ENCODE measurements at regions not wholly inside any gene's neighbourhood (a gene's known extent, or its start where the extent isn't known, plus 50 kb on each side); places are given as distances from the start of the nearest gene placed in this dataset.

DNA sequence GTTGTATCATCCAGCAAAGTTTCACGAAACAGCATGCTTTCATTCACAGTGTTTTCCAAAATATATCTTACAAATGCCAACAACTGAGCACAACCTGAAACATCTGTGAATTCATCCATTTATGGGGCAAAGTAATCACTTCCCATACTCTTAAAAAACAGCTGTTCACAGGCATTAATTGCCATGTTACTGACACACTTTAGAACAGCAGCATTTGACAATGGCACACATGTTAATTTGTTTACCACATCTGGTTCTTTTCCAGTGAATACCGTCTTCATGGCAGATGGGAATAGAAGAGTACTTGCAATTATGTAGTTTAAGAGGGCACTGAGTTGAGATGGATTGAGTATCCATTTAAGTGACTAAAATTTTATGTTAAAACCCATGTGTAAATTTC is 347.4 kb upstream of the LRP1B start:
- Histone ChIP-seq H3K9me3 (ENCODE audit: insufficient read depth in 2 of 2, low read depth in 1 of 2, low read length in 1 of 2) (no peaks in the 10 kb centered on the region), H2BK20ac (ENCODE audit: low read length) (no peak overlapping the region), H4K8ac (ENCODE audit: extremely low read depth, insufficient read depth, low read length) (no peak overlapping the region), H2BK120ac (replicated peaks; ENCODE audit: low read depth, low read length) (no peak overlapping the region), H4K5ac (ENCODE audit: insufficient read length, low read depth, low read length) (no peak overlapping the region), H3K18ac (ENCODE audit: extremely low read depth, low read length) (no peak overlapping the region), H4K91ac (replicated peaks; ENCODE audit: insufficient read length, low read length) (no peak overlapping the region), H3K4ac (replicated peaks; ENCODE audit: insufficient read length, low read depth, low read length) (no peak overlapping the region), H2AFZ (ENCODE audit: low read length) (no peak overlapping the region), H3K36me3 (ENCODE audit: control insufficient read depth in 2 of 4, insufficient read depth in 4 of 4, low read length in 3 of 4) (no peaks in the 10 kb centered on the region), H3K14ac (ENCODE audit: insufficient read length) (no peak overlapping the region), H2AK5ac (ENCODE audit: low read depth, low read length) (no peak overlapping the region), H3K4me3 (ENCODE audit: extremely low read depth in 1 of 4, insufficient read depth in 2 of 4, low read depth in 3 of 4, low read length in 4 of 4) (no peak overlapping the region), H3K23me2 (ENCODE audit: low read depth, low read length) (no peaks in the 10 kb centered on the region), H2BK12ac (ENCODE audit: low read depth, low read length) (no peak overlapping the region), H3K23ac (ENCODE audit: insufficient read length) (no peak overlapping the region), H2BK15ac (ENCODE audit: low read length) (no peak overlapping the region), H3K9ac (replicated peaks in 1 of 4; ENCODE audit: extremely low read depth in 1 of 4, low read depth in 3 of 4, low read length in 3 of 4) (no peak overlapping the region), H3K79me1 (ENCODE audit: low read depth, low read length) (no peaks in the 10 kb centered on the region), H3K4me2 (ENCODE audit: insufficient read depth in 1 of 2, low read depth in 2 of 2, low read length in 2 of 2) (no peak overlapping the region), H3K56ac (replicated peaks; ENCODE audit: insufficient read length, low read depth, low read length) (no peak overlapping the region), H3K79me2 (ENCODE audit: control insufficient read depth in 1 of 2, insufficient read depth in 2 of 2, low read length in 2 of 2) (no peaks in the 10 kb centered on the region), H4K20me1 (replicated peaks in 1 of 2; ENCODE audit: control insufficient read depth in 1 of 2, insufficient read depth in 2 of 2, low read length in 2 of 2) (no peaks in the 10 kb centered on the region), H3K27me3 (replicated peaks in 1 of 4; ENCODE audit: control insufficient read depth in 3 of 4, extremely low read depth in 1 of 4, insufficient read depth in 3 of 4, low read length in 3 of 4) (no peaks in the 10 kb centered on the region), H3K4me1 (replicated peaks in 1 of 4; ENCODE audit: control insufficient read depth in 3 of 4, insufficient read depth in 4 of 4, low read length in 3 of 4) (no peaks in the 10 kb centered on the region), H2BK5ac (ENCODE audit: low read depth, low read length) (no peak overlapping the region), H3K27ac (ENCODE audit: low read depth, low read length) (no peak overlapping the region)
- no peak for FAIRE-seq
- POLR2A ChIA-PET (ENCODE audit: partially characterized antibody) = no interaction called here
- no peak for DNase-seq (ENCODE audit: low read depth in 1 of 2, low spot score in 2 of 2)
- CTCF ChIA-PET (ENCODE audit: partially characterized antibody) = interaction anchor here (1.2 kb wide), 1 partner anchor 12 kb away, joined by 3 read pairs; no protein-coding TSS in a partner anchor
- WGBS, 2 experiments (ENCODE audit: extremely low coverage in 1 of 2, insufficient coverage in 1 of 2, insufficient read length in 1 of 2, insufficient replicate concordance in 2 of 2, low coverage in 1 of 2, low lambda C conversion rate in 2 of 2, missing lambda C conversion rate in 1 of 2) = 92% methylated on average over 2 of the region's 2 CpGs; no CpG with 5 or more reads in 1 of the 2 experiments
- TF ChIP-seq, protein P1, sequence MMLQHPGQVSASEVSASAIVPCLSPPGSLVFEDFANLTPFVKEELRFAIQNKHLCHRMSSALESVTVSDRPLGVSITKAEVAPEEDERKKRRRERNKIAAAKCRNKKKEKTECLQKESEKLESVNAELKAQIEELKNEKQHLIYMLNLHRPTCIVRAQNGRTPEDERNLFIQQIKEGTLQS (IDR thresholded peaks at IDR 0.05; ENCODE audit: insufficient read depth, low read depth, low read length) = no peak
- TF ChIP-seq GTF2F1 (IDR thresholded peaks at IDR 0.05; ENCODE audit: borderline replicate concordance, low read depth, low read length) = no peak
- no peak for TF ChIP-seq SP4 (IDR thresholded peaks at IDR 0.05; ENCODE audit: low read length)
- no peak for TF ChIP-seq SIX5 (IDR thresholded peaks at IDR 0.05; ENCODE audit: low read depth, low read length)
- TF ChIP-seq PHF8 (conservative IDR thresholded peaks at IDR 0.05; ENCODE audit: low read depth, low read length) = no peak
- no peak for TF ChIP-seq KDM4A (IDR thresholded peaks at IDR 0.05; ENCODE audit: low read depth, low read length, severe bottlenecking)
- TF ChIP-seq JUND (IDR thresholded peaks at IDR 0.05; ENCODE audit: low read length) = no peak
- no peak for TF ChIP-seq USF2 (IDR thresholded peaks at IDR 0.05; ENCODE audit: low read length)
- no peak for TF ChIP-seq RFX5 (IDR thresholded peaks at IDR 0.05; ENCODE audit: borderline replicate concordance, low read depth, low read length)
- TF ChIP-seq BCL11A (IDR thresholded peaks at IDR 0.05; ENCODE audit: low read depth in 2 of 2, low read length in 2 of 2) = no peak
- no peak for TF ChIP-seq SIN3A (conservative IDR thresholded peaks at IDR 0.05 in 1 of 2, IDR thresholded peaks at IDR 0.05 in 1 of 2; ENCODE audit: low read depth in 1 of 2, low read length in 2 of 2)
- no peak for TF ChIP-seq MAFK (IDR thresholded peaks at IDR 0.05; ENCODE audit: low read depth, low read length)

All from H1 (cell line).